ENCODE measurements at regions not wholly inside any gene's neighbourhood (a gene's known extent, or its start where the extent isn't known, plus 50 kb on each side); places are given as distances from the start of the nearest gene placed in this dataset.
A peak's percentile ranks its signal among the peaks of the same experiment; 100 is the strongest.
"Not testable (repeated sequence)": the region's sequence is repeated elsewhere in the genome, so short reads cannot be mapped to it uniquely, and the experiment has no call there.

- no peak for TF ChIP-seq CTCF (conservative IDR thresholded peaks at IDR 0.05; ENCODE audit: control insufficient read depth, insufficient read depth, low read depth, low read length)
- peak; percentile 27 for DNase-seq (ENCODE audit: low read depth)
- no peak overlapping the region for H3K4me3 ChIP-seq (ENCODE audit: control insufficient read depth, low read depth, low read length)
Measured at GRCh38 chr6:84860509-84860908, 96.1 kb upstream of the TBX18 start.

GRCh38 chr6:84854811-84855400 is 90.5 kb upstream of the TBX18 start:
- DNase-seq (ENCODE audit: low read depth), result peak; percentile 71
- no peak overlapping the region for H3K4me3 ChIP-seq (ENCODE audit: control insufficient read depth, low read depth, low read length)
- no peak for TF ChIP-seq CTCF (conservative IDR thresholded peaks at IDR 0.05; ENCODE audit: control insufficient read depth, insufficient read depth, low read depth, low read length)

- DNase-seq (ENCODE audit: low read depth), result peak; percentile 67
- no peak for TF ChIP-seq CTCF (conservative IDR thresholded peaks at IDR 0.05; ENCODE audit: control insufficient read depth, insufficient read depth, low read depth, low read length)
- H3K4me3 ChIP-seq (ENCODE audit: control insufficient read depth, low read depth, low read length), result no peak overlapping the region
Measured at GRCh38 chr6:84853901-84854300, 89.5 kb upstream of the TBX18 start.

GRCh38 chr6:84848960-84849359 is 84.6 kb upstream of the TBX18 start:
- H3K4me3 ChIP-seq (ENCODE audit: control insufficient read depth, low read depth, low read length), result no peak overlapping the region
- TF ChIP-seq CTCF (conservative IDR thresholded peaks at IDR 0.05; ENCODE audit: control insufficient read depth, insufficient read depth, low read depth, low read length), result no peak
- DNase-seq (ENCODE audit: low read depth), result no peak

GRCh38 chr6:84847390-84848160 is 83.2 kb upstream of the TBX18 start:
- H3K4me3 ChIP-seq (ENCODE audit: control insufficient read depth, low read depth, low read length), result no peak overlapping the region
- DNase-seq (ENCODE audit: low read depth), result peak; percentile 79
- no peak for TF ChIP-seq CTCF (conservative IDR thresholded peaks at IDR 0.05; ENCODE audit: control insufficient read depth, insufficient read depth, low read depth, low read length)

GRCh38 chr6:84842525-84843166 is 78.2 kb upstream of the TBX18 start:
- DNase-seq (ENCODE audit: low read depth), result peak; percentile 86
- H3K4me3 ChIP-seq (ENCODE audit: control insufficient read depth, low read depth, low read length), result no peak overlapping the region
- TF ChIP-seq CTCF (conservative IDR thresholded peaks at IDR 0.05; ENCODE audit: control insufficient read depth, insufficient read depth, low read depth, low read length), result no peak

- not testable (repeated sequence) for DNase-seq (ENCODE audit: low read depth); H3K4me3 ChIP-seq (ENCODE audit: control insufficient read depth, low read depth, low read length)
Measured at GRCh38 chr6:84837068-84837866, 72.9 kb upstream of the TBX18 start.

Data from fibroblast of mammary gland (primary cell).